Neural cell (in vitro differentiated cells): ENCODE measurements at regions not wholly inside any gene's neighbourhood (a gene's known extent, or its start where the extent isn't known, plus 50 kb on each side); places are given as distances from the start of the nearest gene placed in this dataset.

Experiments
- EZH2 ChIP-seq: fragments of 200-600, 300-800 bp; shearing (Covaris generic), sonication (generic); IDR thresholded peaks from 2 replicates; pipeline ENCODE4 v1.6.1; 2014; ENCODE audit warnings: antibody characterized with exemption, low read length, borderline replicate concordance, mild to moderate bottlenecking; ENCODE audit not compliant: insufficient read depth, poor library complexity, severe bottlenecking
- RAD21 ChIP-seq: fragments of 450-650 bp; conservative IDR thresholded peaks from 2 replicates; pipeline ENCODE4 v1.6.1; 2014; ENCODE audit warnings: antibody characterized with exemption, mild to moderate bottlenecking, moderate library complexity
- TAF1 ChIP-seq: IDR thresholded peaks from 2 replicates; pipeline ENCODE4 v1.6.1; 2012; ENCODE audit warnings: low read depth
- TF ChIP-seq, protein P1 (sequence below): fragments of 450-650 bp; IDR thresholded peaks from 2 replicates; pipeline ENCODE4 v1.5.1; 2014; ENCODE audit warnings: antibody characterized with exemption, mild to moderate bottlenecking, moderate library complexity; ENCODE audit not compliant: poor library complexity, severe bottlenecking

DNA sequence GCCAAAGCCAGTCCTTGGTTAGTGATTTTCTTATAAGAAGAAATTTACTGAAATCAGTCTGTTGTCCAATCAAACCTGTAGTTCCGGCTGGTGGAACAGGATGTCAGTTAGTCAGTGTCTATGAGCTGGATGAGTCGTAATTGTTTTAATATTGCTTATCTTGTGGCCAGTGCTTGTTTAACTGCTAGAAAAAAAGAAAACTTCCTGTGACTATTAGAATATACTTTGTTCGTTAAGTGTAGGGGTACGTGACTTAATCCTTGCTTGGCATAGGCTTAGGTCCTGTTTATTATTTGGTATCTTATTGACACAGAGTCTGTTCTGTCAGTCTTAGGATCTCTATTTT, 1484.8 kb upstream of the MIR17HG start:
- no peak for TF ChIP-seq EZH2
- TF ChIP-seq, protein P1, sequence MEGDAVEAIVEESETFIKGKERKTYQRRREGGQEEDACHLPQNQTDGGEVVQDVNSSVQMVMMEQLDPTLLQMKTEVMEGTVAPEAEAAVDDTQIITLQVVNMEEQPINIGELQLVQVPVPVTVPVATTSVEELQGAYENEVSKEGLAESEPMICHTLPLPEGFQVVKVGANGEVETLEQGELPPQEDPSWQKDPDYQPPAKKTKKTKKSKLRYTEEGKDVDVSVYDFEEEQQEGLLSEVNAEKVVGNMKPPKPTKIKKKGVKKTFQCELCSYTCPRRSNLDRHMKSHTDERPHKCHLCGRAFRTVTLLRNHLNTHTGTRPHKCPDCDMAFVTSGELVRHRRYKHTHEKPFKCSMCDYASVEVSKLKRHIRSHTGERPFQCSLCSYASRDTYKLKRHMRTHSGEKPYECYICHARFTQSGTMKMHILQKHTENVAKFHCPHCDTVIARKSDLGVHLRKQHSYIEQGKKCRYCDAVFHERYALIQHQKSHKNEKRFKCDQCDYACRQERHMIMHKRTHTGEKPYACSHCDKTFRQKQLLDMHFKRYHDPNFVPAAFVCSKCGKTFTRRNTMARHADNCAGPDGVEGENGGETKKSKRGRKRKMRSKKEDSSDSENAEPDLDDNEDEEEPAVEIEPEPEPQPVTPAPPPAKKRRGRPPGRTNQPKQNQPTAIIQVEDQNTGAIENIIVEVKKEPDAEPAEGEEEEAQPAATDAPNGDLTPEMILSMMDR, result no peak
- TF ChIP-seq TAF1, result no peak
- no peak for TF ChIP-seq RAD21
